Testis (tissue), 2 donors: ENCODE measurements at regions not wholly inside any gene's neighbourhood (a gene's known extent, or its start where the extent isn't known, plus 50 kb on each side); places are given as distances from the start of the nearest gene placed in this dataset.
"Not testable (repeated sequence)": the region's sequence is repeated elsewhere in the genome, so short reads cannot be mapped to it uniquely, and the experiment has no call there.

Source experiments
- DNase-seq: peaks from one replicate; pipeline ENCODE4 v3.0.0-alpha.2; 2019
- H3K27ac ChIP-seq, 2 donors: fragments of 200-600 bp; sonication (generic); one replicate each; pipeline ENCODE4 v1.5.1; 2019
- H3K27me3 ChIP-seq: fragments of 200-600 bp; sonication (generic); one replicate; pipeline ENCODE4 v1.5.1; 2019
- H3K36me3 ChIP-seq: fragments of 200-600 bp; sonication (generic); one replicate; pipeline ENCODE4 v1.5.1; 2017; ENCODE audit warnings: low read depth; ENCODE audit errors: missing control alignments
- H3K4me1 ChIP-seq: fragments of 200-600 bp; sonication (generic); one replicate; pipeline ENCODE4 v1.5.1; 2019
- H3K4me3 ChIP-seq, 2 donors: fragments of 200-600 bp; sonication (generic); one replicate each; pipeline ENCODE4 v1.5.1; 2017 to 2019
- H3K9me3 ChIP-seq: fragments of 200-600 bp; sonication (generic); one replicate; pipeline ENCODE4 v1.5.1; 2017
- CTCF ChIP-seq, 3 experiments: fragments of 450-650 bp in 2 of 3; fragments of 200-600 bp in 1 of 3; sonication (generic) in 1 of 3; IDR thresholded peaks; one replicate each; pipeline ENCODE4 v1.5.1; 2016 to 2019; ENCODE audit warnings: antibody characterized with exemption in 3 of 3, mild to moderate bottlenecking in 2 of 3, moderate library complexity in 1 of 3
- POLR2A ChIP-seq: fragments of 450-650 bp; IDR thresholded peaks from one replicate; pipeline ENCODE4 v1.6.1; 2017; ENCODE audit warnings: antibody characterized with exemption, mild to moderate bottlenecking, moderate library complexity
- WGBS, 2 donors: methylation state at CpG; one replicate each; pipeline ENCODE4 v1.1.5; 2018; 5-methylcytosine and 5-hydroxymethylcytosine counted together
- intact Hi-C: fragments of 100-400 bp; cut with DNase I; formaldehyde crosslinking; loops from one replicate; pipeline ENCODE4 v1.15.1; 2023; ENCODE audit warnings: low total_unique reads

- intact Hi-C loops, result no loop called here
- Histone ChIP-seq H3K4me3 (no peak overlapping the region), H3K4me1 (no peaks in the 10 kb centered on the region), H3K27ac (no peak overlapping the region), H3K36me3 (no peaks in the 10 kb centered on the region), H3K9me3 (no peaks in the 10 kb centered on the region), H3K27me3 (no peaks in the 10 kb centered on the region)
- DNase-seq, result no peak
- no peak for TF ChIP-seq CTCF (IDR thresholded peaks at IDR 0.05)
- no peak for TF ChIP-seq POLR2A
- 81 to 92% methylated on average over 2 of the region's 2 CpGs for WGBS, 2 donors
Measured at GRCh38 chr10:81576336-81576735, 298.7 kb upstream of the NRG3 start.

- H3K27ac ChIP-seq, result no peak overlapping the region
- H3K4me1 ChIP-seq, result no peaks in the 10 kb centered on the region
- H3K27me3 ChIP-seq, result no peaks in the 10 kb centered on the region
- no peaks in the 10 kb centered on the region for H3K9me3 ChIP-seq
- no peak for TF ChIP-seq POLR2A
- TF ChIP-seq CTCF (IDR thresholded peaks at IDR 0.05), result no peak
- DNase-seq, result no peak
- no peaks in the 10 kb centered on the region for H3K36me3 ChIP-seq
- intact Hi-C loops, result no loop called here
- WGBS, 2 donors, result 80 to 89% methylated on average over 1 of the region's 1 CpG
- no peak overlapping the region for H3K4me3 ChIP-seq
Measured at GRCh38 chr10:81594991-81595390, 280.0 kb upstream of the NRG3 start.

- Histone ChIP-seq H3K4me1 (no peaks in the 10 kb centered on the region), H3K9me3 (no peaks in the 10 kb centered on the region), H3K4me3 (no peak overlapping the region), H3K27ac (no peak overlapping the region), H3K27me3 (no peaks in the 10 kb centered on the region), H3K36me3 (no peaks in the 10 kb centered on the region)
- DNase-seq, result no peak
- WGBS, 2 donors, result 89 to 91% methylated on average over 2 of the region's 2 CpGs
- no peak for TF ChIP-seq CTCF (IDR thresholded peaks at IDR 0.05)
- no peak for TF ChIP-seq POLR2A
- intact Hi-C loops, result no loop called here
Measured at GRCh38 chr10:81600185-81600584, 274.8 kb upstream of the NRG3 start.

- Histone ChIP-seq H3K9me3 (no peaks in the 10 kb centered on the region), H3K4me1 (no peaks in the 10 kb centered on the region), H3K36me3 (no peaks in the 10 kb centered on the region), H3K27ac (no peak overlapping the region), H3K27me3 (no peaks in the 10 kb centered on the region), H3K4me3 (no peak overlapping the region)
- no peak for DNase-seq
- 81 to 85% methylated on average over 4 of the region's 4 CpGs for WGBS, 2 donors
- no peak for TF ChIP-seq CTCF (IDR thresholded peaks at IDR 0.05)
- intact Hi-C loops, result no loop called here
Measured at GRCh38 chr10:81603106-81603620, 271.8 kb upstream of the NRG3 start.

GRCh38 chr10:81644485-81644884, 230.5 kb upstream of the NRG3 start:
- H3K27ac ChIP-seq, DNase-seq, H3K4me3 ChIP-seq, intact Hi-C loops, H3K4me1 ChIP-seq, H3K36me3 ChIP-seq, H3K27me3 ChIP-seq, H3K9me3 ChIP-seq: not testable (repeated sequence)
- 92% methylated on average over 6 to 7 of the region's 7 CpGs for WGBS, 2 donors
